HG03097 (cell line): ENCODE measurements at regions not wholly inside any gene's neighbourhood (a gene's known extent, or its start where the extent isn't known, plus 50 kb on each side); places are given as distances from the start of the nearest gene placed in this dataset.

Source experiments
- ATAC-seq: cut with Tn5 transposase; IDR thresholded peaks from one replicate; pipeline ENCODE4 v1.9.1; 2021; ENCODE audit not compliant: unreplicated experiment, low FRiP score

- ATAC-seq: no peak
Measured at GRCh38 chr4:96874657-96875056, 1034.8 kb downstream of the PDHA2 start.

- ATAC-seq: no peak
Measured at GRCh38 chr4:96879527-96879926, 1039.6 kb downstream of the PDHA2 start.

- no peak for ATAC-seq
Measured at GRCh38 chr4:96887857-96888256, 1048.0 kb downstream of the PDHA2 start.

GRCh38 chr4:96894621-96895020 lies 1054.7 kb downstream of the PDHA2 start:
- no peak for ATAC-seq

- no peak for ATAC-seq
Measured at GRCh38 chr4:96895826-96896225, 1055.9 kb downstream of the PDHA2 start.

GRCh38 chr4:96912716-96913115 lies 1072.8 kb downstream of the PDHA2 start:
- ATAC-seq: no peak

GRCh38 chr4:96913441-96914080 lies 1073.7 kb downstream of the PDHA2 start:
- ATAC-seq: no peak

- no peak for ATAC-seq
Measured at GRCh38 chr4:96916711-96917110, 1076.8 kb downstream of the PDHA2 start.

- ATAC-seq: no peak
Measured at GRCh38 chr4:96936886-96937285, 1097.0 kb downstream of the PDHA2 start.

- ATAC-seq: no peak
Measured at GRCh38 chr4:96946552-96946951, 1106.7 kb downstream of the PDHA2 start.

- ATAC-seq: no peak
Measured at GRCh38 chr4:96952610-96953009, 1112.7 kb downstream of the PDHA2 start.

GRCh38 chr4:96955226-96955625 lies 1115.3 kb downstream of the PDHA2 start:
- ATAC-seq: no peak

- ATAC-seq: no peak
Measured at GRCh38 chr4:96955691-96956090, 1115.8 kb downstream of the PDHA2 start.

GRCh38 chr4:96969455-96969854 lies 1129.6 kb downstream of the PDHA2 start:
- ATAC-seq: no peak

GRCh38 chr4:96972920-96973319 lies 1133.0 kb downstream of the PDHA2 start:
- ATAC-seq: no peak

- ATAC-seq: no peak
Measured at GRCh38 chr4:96974295-96974694, 1134.4 kb downstream of the PDHA2 start.

GRCh38 chr4:96983830-96984229 lies 1143.9 kb downstream of the PDHA2 start:
- ATAC-seq: no peak

- ATAC-seq: no peak
Measured at GRCh38 chr4:96986816-96987215, 1146.9 kb downstream of the PDHA2 start.

GRCh38 chr4:96991083-96991482 lies 1151.2 kb downstream of the PDHA2 start:
- ATAC-seq: no peak

GRCh38 chr4:96992443-96992842 lies 1150.8 kb downstream of the STPG2 start:
- ATAC-seq: no peak

- ATAC-seq: no peak
Measured at GRCh38 chr4:96993560-96993959, 1149.7 kb downstream of the STPG2 start.

- no peak for ATAC-seq
Measured at GRCh38 chr4:97003715-97004114, 1139.6 kb downstream of the STPG2 start.

- no peak for ATAC-seq
Measured at GRCh38 chr4:97013309-97013708, 1130.0 kb downstream of the STPG2 start.
